ENCODE measurements at regions not wholly inside any gene's neighbourhood (a gene's known extent, or its start where the extent isn't known, plus 50 kb on each side); places are given as distances from the start of the nearest gene placed in this dataset.

GRCh38 chr1:25003457-25004190 is 73.5 kb upstream of the RUNX3 start:
- no peak overlapping the region for H3K27ac Mint-ChIP-seq

More at GRCh38 chr1:25003457-25004190, 73.5 kb upstream of the RUNX3 start:
- Histone ChIP-seq H3K4ac (ENCODE audit: low read depth, low read length) (no peak overlapping the region), H2BK5ac (ENCODE audit: insufficient read length, low read length) (no peak overlapping the region), H3K9ac (ENCODE audit: extremely low read depth, insufficient read length, low read length) (no peak overlapping the region), H4K8ac (replicated peaks; ENCODE audit: insufficient read length, low read depth, low read length) (no peak overlapping the region), H2AK5ac (ENCODE audit: insufficient read length, low read length) (no peak overlapping the region), H2BK20ac (ENCODE audit: low read depth, low read length, poor library complexity, severe bottlenecking) (no peak overlapping the region), H3K79me2 (ENCODE audit: insufficient read depth, low read length) (no peaks in the 10 kb centered on the region), H2BK15ac (ENCODE audit: low read depth, low read length) (no peak overlapping the region), H3K18ac (ENCODE audit: insufficient read length, low read depth, low read length) (no peak overlapping the region), H3K23ac (ENCODE audit: insufficient read length, low read depth, low read length) (no peak overlapping the region), H3K27me3 (ENCODE audit: insufficient read depth, low read length) (no peaks in the 10 kb centered on the region), H4K20me1 (ENCODE audit: control insufficient read depth, insufficient read depth, insufficient read length) (no peaks in the 10 kb centered on the region), H3T11ph (ENCODE audit: low read length) (no peak overlapping the region), H3K4me1 (ENCODE audit: insufficient read depth, low read length) (no peaks in the 10 kb centered on the region), H3K79me1 (ENCODE audit: insufficient read depth, low read depth, low read length, poor library complexity, severe bottlenecking) (no peaks in the 10 kb centered on the region), H3K56ac (ENCODE audit: insufficient read length, low read depth, low read length) (no peak overlapping the region), H3K4me2 (ENCODE audit: insufficient read depth, insufficient read length, low read length) (no peak overlapping the region), H3K14ac (ENCODE audit: insufficient read depth, low read length) (no peak overlapping the region), H4K5ac (ENCODE audit: insufficient read length, low read depth, low read length) (no peak overlapping the region), H2BK12ac (ENCODE audit: insufficient read length, low read depth, low read length) (no peak overlapping the region), H2BK120ac (ENCODE audit: low read depth, low read length, poor library complexity, severe bottlenecking) (no peak overlapping the region), H4K91ac (ENCODE audit: insufficient read length, low read depth, low read length) (no peak overlapping the region), H3K23me2 (ENCODE audit: insufficient read length, low read depth, low read length, poor library complexity, severe bottlenecking) (no peaks in the 10 kb centered on the region), H3K27ac (ENCODE audit: insufficient read length, low read depth, low read length) (no peak overlapping the region), H2AFZ (ENCODE audit: low read length) (no peak overlapping the region), H3K9me3 (ENCODE audit: control insufficient read depth, low read depth, low read length) (no peaks in the 10 kb centered on the region)
- Mint-ChIP-seq H3K27me3 (ENCODE audit: low read depth) (peaks cover 9% of the 10 kb centered on the region), H3K4me1 (peaks cover 12 to 27% of the 10 kb centered on the region in 2 experiments; a peak in 3 of 4 replicates), H3K4me3 (no peak overlapping the region; a peak in 1 of 5 replicates), H3K9me3 (no peaks in the 10 kb centered on the region), H3K36me3 (ENCODE audit: insufficient read depth in 1 of 3, low read depth in 3 of 3) (no peaks in the 10 kb centered on the region)
- WGBS (ENCODE audit: extremely low coverage, insufficient read length, low lambda C conversion rate): no CpG with 5 or more reads among the region's 7 CpGs
- DNase-seq: no peak
- TF ChIP-seq CTCF (conservative IDR thresholded peaks at IDR 0.05): no peak

Measured in H9 (cell line).